ENCODE measurements at regions not wholly inside any gene's neighbourhood (a gene's known extent, or its start where the extent isn't known, plus 50 kb on each side); places are given as distances from the start of the nearest gene placed in this dataset.

DNA sequence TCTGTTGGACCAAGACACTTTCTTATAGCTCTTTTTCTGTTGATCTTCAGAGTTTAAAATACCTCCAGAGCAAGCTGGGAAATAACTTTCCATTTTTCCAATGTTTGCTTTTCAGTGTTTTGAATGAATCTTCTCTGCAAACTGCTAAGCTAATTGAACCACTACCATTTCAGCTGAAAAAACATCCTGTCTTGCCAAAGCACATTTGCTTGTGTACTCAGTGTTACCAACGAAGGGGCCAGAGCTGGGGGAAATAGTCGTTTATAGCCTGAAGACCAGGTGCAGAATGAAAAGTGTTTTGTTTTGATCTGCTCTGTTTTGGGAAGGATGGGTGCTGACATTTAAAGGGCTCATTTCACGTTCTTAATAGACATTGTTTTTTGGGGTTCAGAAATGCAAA lies 88.4 kb upstream of the CLNK start:
- DNase-seq (ENCODE audit: low read depth in 3 of 3, low spot score in 2 of 3): no peak

DNA sequence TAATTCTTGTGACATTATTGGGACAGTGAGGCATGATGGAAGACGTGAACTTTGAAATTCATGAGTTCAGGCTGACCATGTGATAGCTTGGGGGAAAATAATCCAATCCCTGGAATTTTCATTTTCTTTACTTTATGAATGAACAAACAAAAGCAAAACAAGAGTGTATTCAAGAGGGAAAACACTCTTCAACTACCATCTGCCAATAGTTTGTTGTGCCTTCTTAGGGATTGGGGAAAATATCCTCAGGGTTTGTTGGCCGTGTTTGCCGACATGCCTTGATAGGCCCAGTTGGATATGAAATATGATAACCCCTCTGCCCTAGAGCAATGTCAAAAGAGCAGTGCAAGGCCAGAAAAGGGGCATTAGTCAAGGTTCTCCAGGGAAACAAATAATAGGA lies 80.8 kb upstream of the CLNK start:
- no peak for DNase-seq (ENCODE audit: low read depth in 3 of 3, low spot score in 2 of 3)

DNA sequence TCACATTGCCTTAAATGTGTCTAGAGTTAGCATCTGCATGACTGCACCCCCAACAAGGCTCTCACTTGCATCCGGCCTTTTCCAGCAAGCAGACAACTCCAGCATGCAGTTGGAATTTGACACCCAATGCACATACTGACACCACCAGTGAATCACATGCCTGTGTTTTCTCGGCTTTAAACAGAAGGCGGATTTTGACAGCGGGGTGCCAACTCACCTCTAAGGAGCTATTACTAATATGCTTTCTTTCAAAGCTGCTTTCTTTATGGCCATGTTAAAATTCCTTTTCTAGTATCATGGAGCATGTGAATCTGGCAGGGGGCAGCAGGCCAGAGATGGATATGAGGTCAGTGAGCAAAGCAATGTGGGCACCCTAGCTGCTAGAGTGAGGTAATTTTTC lies 78.0 kb upstream of the CLNK start:
- DNase-seq (ENCODE audit: low read depth in 3 of 3, low spot score in 2 of 3): peak in 2 of 3 donors; percentile 21 to 52

- DNase-seq (ENCODE audit: low read depth in 3 of 3, low spot score in 2 of 3): no peak
These were observed 77.3 kb upstream of the CLNK start for GRCh38 chr4:10761903-10762302.

DNA sequence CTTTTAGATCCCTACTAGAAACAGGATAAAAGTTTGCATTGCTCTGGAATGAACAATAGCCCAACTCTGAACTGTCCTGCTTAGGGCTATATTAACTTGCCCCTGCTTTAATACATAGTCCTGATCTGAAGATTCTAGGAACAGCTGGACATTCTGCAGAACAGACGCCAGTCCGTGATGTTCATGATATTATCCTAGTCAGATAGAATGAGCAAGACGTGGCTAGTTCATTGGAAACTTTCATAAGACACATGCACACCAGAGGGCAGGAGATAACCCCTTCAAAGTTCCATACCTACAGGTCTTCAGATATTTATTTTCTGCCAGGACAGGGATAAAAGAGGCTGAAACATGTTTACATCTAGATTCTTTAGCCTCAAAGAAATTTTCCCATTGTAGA lies 75.5 kb upstream of the CLNK start:
- no peak for DNase-seq (ENCODE audit: low read depth in 3 of 3, low spot score in 2 of 3)

DNA sequence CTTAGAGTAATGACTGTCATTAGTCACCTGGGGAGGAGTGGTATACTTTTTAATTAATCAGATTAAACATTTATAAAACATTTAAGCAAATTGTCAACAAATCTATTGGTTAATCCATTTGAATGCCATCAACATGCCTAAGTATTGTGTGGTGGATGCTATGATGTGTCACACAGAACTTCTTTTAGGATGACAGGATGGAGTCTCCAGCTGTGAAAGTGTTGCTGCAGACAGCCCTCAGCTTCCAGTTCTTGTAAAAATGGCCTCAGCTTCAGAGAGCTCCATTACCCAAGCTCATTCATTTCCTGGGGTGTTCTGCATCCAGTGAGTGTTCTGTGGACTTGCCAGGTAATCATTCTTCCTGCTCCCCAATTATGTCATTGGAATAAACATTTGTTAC lies 74.3 kb upstream of the CLNK start:
- no peak for DNase-seq (ENCODE audit: low read depth in 3 of 3, low spot score in 2 of 3)

GRCh38 chr4:10753856-10754402 lies 69.4 kb upstream of the CLNK start:
- no peak for DNase-seq (ENCODE audit: low read depth in 3 of 3, low spot score in 2 of 3)

DNA sequence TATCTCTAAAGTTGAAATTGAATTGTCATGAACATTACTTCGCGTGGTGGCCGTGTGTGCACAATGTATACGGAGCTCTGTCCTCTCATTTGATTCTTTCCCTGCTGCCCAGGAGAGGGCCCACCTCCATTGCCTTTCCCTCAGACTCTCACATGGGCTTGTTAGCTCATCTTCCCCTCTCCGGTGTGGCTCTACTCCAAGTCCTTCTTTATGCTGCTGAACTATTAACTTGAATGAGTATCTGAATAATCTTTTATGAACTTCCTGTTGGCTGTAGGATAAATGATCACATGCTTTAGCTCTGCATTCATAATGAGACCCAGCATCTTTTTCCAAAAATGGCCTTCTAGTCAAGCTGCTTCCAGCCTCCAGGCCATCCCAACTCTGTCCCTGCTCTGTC lies 68.8 kb upstream of the CLNK start:
- no peak for DNase-seq (ENCODE audit: low read depth in 3 of 3, low spot score in 2 of 3)

- DNase-seq (ENCODE audit: low read depth in 3 of 3, low spot score in 2 of 3): no peak
These were observed 66.1 kb upstream of the CLNK start for GRCh38 chr4:10750714-10751113.

DNA sequence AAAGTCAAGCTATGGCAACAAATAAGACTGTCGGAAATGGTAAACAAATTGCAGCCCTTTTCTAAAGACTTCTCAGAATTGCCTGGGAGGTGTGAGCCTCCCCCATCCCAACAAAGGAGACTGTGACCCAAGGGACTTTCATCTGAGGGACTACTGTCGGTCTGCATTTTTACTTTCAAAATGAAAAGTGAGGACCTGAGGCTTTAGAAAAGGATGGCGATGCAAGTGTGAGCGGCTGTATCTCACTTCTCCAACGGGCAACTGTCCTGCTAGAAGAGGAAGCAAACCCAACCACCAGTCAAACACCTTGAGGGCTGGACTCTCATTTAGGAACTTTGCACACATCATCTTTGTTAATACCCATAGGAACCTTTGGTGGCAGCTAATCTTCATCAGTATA lies 62.6 kb upstream of the CLNK start:
- DNase-seq (ENCODE audit: low read depth in 3 of 3, low spot score in 2 of 3): no peak

GRCh38 chr4:10746371-10747171 lies 62.0 kb upstream of the CLNK start:
- no peak for DNase-seq (ENCODE audit: low read depth in 3 of 3, low spot score in 2 of 3)

DNA sequence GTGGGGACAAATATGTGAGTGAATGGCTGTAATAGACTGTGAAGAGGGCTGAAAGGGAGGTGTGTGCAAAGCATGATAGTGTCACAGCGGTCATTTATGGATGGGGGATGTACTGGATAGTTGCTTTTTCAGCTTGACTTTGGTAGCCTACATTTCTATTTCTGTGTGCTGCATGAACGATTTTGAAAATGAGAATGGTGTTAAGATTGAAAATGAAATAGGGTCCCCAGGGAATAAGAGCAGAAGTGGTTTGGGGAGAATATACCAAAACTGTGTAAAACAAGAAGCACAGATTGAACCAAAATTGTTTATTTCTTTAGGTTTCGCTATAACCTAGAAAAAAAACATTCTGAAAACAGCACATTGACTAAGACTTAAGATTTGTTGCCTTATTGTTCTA lies 58.8 kb upstream of the CLNK start:
- DNase-seq (ENCODE audit: low read depth in 3 of 3, low spot score in 2 of 3): no peak

GRCh38 chr4:10741961-10742699 lies 57.6 kb upstream of the CLNK start:
- no peak for DNase-seq (ENCODE audit: low read depth in 3 of 3, low spot score in 2 of 3)

- DNase-seq (ENCODE audit: low read depth in 3 of 3, low spot score in 2 of 3): no peak
These were observed 56.5 kb upstream of the CLNK start for GRCh38 chr4:10740891-10741620.

DNA sequence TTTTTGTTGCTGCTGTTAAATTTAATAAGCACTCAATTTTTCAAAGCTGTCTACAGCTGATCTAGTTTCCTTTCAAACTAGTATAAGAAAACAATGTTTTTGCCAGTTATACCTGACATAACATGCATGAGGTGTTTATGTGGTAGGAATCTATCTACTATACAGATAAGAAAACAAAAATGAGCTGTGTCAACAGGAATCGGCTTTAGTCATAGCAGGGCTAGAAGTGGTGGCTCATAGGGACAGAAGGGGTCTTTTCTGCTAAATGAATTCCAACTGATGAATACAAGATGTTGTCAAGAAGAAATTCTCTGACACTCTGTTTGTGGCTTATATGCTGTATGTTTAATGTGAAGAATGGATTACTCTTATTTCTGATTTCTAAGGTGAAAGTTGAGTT lies 55.7 kb upstream of the CLNK start:
- DNase-seq (ENCODE audit: low read depth in 3 of 3, low spot score in 2 of 3): no peak

DNA sequence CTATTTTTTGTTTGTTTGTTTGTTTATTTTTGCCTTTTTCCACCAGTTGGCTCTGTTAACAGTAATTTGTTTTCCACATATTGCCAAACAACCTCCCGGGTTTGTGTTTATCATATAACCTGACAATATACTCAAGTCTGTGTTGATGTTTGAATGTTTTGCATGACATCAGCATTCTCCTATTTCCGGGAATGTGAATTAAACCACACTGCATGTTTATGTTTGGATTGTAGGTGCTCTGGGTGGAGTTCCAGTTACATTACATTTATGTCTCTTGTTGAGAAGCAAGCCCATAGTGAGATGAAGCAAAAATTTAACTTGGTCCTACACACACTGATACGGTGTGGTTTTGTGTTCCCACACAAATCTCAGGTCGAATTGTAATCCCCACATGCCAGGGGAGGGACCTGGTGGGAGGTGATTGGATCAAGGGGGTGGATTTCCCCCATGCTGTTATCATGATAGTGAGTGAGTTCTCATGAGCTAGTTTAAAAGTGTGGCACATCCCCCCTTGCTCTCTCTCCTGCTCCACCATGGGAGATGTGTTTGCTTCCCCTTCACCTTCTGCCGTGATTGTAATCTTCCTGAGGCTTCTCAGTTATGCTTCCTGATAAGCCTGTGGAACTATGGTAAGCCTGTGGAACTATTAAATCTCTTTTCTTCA lies 54.4 kb upstream of the CLNK start:
- no peak for DNase-seq (ENCODE audit: low read depth in 3 of 3, low spot score in 2 of 3)

- DNase-seq (ENCODE audit: low read depth in 3 of 3, low spot score in 2 of 3): no peak
These were observed 52.8 kb upstream of the CLNK start for GRCh38 chr4:10737337-10737736.

DNA sequence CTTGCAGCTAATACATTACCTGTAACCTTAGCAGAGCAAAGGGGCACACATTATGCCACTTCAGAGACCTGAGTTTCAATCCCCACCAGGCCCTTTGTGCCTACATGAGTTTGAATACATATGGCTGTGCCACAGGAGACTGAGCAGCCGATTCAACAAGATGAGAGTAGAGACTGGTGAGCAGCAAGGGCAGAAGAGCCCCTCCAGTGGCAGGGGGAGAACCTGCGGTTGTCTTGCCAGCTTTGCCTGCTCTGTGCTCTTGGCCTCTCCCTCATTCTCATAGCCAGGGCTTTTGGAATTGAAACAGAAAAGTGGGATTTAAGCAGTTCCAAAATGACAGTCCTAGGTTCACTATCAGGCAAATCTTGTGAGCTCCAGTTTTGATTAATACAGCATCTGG lies 52.3 kb upstream of the CLNK start:
- DNase-seq (ENCODE audit: low read depth in 3 of 3, low spot score in 2 of 3): no peak

DNA sequence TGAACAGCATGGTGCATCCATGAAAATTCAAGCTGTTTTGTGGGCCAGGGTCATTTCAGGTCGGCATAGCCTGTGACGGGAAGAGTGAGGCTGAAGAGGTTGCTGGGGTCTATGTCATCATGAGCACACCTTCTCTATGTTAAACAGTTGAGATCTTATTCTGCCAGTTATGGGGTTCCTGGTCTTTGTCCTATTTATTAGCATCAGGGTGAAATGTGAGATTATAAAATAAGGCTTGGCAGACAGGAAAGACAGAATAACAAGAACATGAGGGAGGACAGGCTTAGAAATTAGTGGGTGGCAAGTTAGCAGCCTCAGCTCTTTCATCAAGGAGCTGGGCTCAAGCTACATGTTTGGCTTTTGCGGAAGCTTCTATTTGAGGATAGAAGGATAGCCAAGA lies 51.7 kb upstream of the CLNK start:
- DNase-seq (ENCODE audit: low read depth in 3 of 3, low spot score in 2 of 3): no peak

DNA sequence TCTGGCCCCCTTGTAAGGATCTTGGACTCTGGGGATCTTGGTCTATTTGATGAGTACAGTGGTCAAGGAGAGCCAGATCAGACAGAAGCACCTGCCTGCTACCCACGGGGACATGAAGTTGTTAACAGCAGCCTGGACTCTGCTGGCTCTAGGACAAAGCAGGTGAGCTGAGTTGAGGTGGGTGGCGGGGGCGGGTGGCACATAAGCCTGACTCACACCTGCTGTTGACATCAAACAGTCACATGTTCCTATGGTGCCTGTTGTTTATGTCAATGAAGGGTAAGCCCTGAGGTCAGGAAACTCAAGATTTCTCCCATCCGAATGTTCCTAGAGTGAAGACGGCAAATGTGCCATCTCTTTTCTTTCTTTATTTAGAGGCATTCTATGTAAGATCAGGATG lies 50.1 kb upstream of the CLNK start:
- no peak for DNase-seq (ENCODE audit: low read depth in 3 of 3, low spot score in 2 of 3)

Data from right renal cortex interstitium (tissue), 3 donors.